GM12891 (cell line): ENCODE measurements at regions not wholly inside any gene's neighbourhood (a gene's known extent, or its start where the extent isn't known, plus 50 kb on each side); places are given as distances from the start of the nearest gene placed in this dataset.

Experiments
- PAX5 ChIP-seq: IDR thresholded peaks from 2 replicates; pipeline ENCODE4 v1.6.1; 2011; ENCODE audit warnings: low read length, moderate library complexity, mild to moderate bottlenecking; ENCODE audit not compliant: insufficient read depth, severe bottlenecking
- POLR2A ChIP-seq: IDR thresholded peaks from 2 replicates; pipeline ENCODE4 v1.6.1; 2011; ENCODE audit warnings: low read depth, low read length, control low read depth
- POLR2AphosphoS5 ChIP-seq: IDR thresholded peaks from 2 replicates; pipeline ENCODE4 v1.6.1; 2011; ENCODE audit warnings: low read depth, low read length, control low read depth
- POU2F2 ChIP-seq: IDR thresholded peaks from 2 replicates; pipeline ENCODE4 v1.6.1; 2011; ENCODE audit warnings: low read depth, mild to moderate bottlenecking, control low read depth, low read length, moderate library complexity
- SPI1 ChIP-seq: IDR thresholded peaks from 2 replicates; pipeline ENCODE4 v1.6.1; 2011; ENCODE audit warnings: low read depth, low read length, control low read depth
- TAF1 ChIP-seq: IDR thresholded peaks from 2 replicates; pipeline ENCODE4 v1.6.1; 2011; ENCODE audit warnings: low read depth, low read length, control low read depth

DNA sequence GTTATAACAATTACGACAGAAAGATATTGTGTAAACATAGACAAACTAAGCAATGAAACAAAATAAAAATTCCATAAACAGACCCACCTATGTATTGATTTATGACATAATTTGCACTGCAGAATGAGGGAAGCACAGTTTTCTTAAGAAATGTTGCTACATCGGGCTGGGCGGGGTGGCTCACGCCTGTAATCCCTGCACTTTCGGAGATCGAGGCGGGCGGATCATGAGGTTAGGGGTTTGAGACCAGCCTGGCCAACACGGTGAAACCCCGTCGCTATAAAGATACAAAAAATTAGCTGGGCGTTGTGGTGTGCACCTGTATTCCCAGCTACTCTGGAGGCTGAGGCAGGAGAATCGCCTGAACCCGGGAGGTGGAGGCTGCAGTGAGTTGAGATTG is 1344.4 kb upstream of the WWC1 start:
- TF ChIP-seq POLR2A (no peak), POLR2AphosphoS5 (no peak), POU2F2 (no peak), TAF1 (no peak), SPI1 (no peak), PAX5 (no peak)
